Fibroblast of the conjunctiva (primary cell): ENCODE measurements at regions not wholly inside any gene's neighbourhood (a gene's known extent, or its start where the extent isn't known, plus 50 kb on each side); places are given as distances from the start of the nearest gene placed in this dataset.

Experiments used
- DNase-seq: peaks from one replicate; pipeline ENCODE4 v3.0.0-alpha.2; 2010; ENCODE audit warnings: low read depth

DNA sequence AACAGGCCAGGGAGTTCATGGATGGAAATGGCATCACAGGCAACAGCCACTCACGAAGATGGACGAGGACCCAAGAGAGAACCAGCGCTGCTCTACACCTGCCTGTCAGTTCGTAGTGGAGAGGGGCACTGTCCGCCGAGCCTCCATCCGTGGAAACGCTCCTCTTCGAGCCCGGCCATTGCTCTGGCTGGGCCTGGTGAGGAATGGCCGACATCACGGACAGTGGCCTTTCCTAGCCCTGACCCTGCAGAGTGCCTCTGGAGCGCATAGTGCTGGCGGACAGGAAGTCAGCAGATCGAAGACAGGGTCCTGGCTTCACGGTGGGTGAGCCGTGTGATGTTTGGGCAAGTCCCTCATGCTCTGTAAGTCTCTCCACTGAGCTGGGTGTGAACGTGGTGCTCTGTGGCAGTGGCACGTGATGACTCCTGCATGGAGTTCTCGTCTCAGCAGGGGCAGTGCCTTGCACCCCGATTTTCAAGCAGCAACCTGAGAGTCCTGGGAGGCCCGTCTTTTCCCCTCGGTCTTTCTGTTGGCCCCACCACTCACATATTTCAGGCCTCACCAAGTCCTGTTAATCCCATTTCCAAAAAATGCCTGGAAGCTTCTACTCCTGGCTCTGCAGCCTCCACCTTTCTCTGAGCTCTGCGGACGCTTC is 214.4 kb downstream of the ERMARD start:
- no peak for DNase-seq

DNA sequence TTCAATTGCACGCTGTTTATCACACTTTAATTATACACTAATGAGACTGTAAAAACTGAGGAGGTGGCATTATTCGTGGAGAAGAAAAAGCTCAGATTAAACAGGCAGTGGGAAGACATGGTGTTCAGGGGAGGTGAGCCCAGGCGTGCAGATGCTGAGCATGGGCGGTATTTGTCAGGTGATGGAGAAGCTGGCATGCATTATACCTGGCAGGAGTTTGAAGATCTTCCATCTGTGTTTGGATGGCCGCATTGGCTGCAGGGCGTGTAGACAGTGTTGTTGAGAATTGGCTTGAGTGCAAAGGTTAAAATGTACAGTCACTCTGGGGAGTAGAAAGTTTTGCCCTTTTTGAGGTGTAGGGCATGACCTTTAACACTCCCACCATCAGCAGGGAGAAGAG is 213.8 kb downstream of the ERMARD start:
- DNase-seq = no peak

DNA sequence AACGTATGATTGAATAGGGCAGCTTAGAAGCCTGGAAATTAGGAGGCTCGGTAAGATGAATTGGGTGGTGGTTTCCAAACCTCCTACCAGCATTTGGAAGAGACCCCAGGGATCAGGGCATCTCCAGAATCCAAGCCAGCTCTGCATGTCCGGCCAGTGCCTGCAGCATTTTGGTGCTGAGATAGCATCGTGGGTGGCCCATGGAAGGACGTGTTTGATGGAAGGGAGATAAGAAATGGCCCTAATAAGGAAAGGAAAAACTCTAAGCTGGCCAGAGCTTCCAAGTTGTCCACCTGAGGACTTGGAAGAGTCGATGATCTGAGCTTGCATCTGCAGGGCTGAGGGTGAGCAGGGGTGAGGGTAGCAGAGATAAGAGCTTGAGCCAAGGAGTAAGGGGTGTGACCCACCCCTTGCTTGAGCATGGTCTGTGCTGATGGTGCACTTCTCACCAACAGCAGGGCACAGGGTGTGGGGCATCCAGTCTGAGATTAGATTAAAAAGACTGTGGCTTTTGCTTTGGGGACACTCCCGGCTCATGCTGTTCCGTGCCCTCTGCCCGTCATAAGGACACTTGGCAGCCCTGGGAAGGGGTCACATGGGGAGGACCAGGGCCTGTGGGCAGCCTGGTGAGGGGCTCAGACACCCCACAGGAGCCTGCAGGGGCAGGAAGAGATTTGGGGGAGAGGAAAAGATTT is 213.2 kb downstream of the ERMARD start:
- no peak for DNase-seq

DNA sequence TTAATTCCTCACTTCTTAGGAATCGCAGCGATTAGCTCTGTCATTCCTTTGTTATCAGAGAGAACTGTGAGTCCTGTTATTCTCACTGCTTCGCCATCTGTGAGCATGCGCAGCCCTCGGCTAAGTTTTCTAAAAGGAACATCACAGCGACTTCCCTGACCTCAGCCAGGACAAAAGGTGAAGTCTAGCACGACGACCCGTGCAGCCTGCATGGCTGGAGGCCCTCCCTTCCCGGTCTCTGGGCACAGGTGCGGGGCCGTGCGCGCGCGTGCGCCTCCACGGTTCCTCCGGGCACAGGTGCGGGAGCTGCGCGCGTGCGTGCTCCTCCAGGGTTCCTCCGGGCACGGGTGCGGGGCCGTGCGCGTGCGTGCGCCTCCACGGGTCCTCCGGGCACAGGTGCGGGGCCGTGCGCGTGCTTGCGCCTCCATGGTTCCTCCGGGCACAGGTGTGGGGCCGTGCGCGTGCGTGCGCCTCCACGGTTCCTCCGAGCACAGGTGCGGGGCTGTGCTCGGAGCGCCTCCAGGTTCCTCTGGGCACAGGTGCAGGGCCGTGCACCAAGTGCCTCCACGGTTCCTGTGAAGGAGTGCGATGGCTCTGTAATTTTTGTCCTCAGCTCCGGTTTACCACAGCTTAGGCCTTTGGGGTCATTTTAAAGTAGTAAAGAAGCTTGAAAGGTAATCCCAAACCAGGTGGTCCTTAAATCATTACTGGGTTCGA is 212.3 kb downstream of the ERMARD start:
- no peak for DNase-seq

DNA sequence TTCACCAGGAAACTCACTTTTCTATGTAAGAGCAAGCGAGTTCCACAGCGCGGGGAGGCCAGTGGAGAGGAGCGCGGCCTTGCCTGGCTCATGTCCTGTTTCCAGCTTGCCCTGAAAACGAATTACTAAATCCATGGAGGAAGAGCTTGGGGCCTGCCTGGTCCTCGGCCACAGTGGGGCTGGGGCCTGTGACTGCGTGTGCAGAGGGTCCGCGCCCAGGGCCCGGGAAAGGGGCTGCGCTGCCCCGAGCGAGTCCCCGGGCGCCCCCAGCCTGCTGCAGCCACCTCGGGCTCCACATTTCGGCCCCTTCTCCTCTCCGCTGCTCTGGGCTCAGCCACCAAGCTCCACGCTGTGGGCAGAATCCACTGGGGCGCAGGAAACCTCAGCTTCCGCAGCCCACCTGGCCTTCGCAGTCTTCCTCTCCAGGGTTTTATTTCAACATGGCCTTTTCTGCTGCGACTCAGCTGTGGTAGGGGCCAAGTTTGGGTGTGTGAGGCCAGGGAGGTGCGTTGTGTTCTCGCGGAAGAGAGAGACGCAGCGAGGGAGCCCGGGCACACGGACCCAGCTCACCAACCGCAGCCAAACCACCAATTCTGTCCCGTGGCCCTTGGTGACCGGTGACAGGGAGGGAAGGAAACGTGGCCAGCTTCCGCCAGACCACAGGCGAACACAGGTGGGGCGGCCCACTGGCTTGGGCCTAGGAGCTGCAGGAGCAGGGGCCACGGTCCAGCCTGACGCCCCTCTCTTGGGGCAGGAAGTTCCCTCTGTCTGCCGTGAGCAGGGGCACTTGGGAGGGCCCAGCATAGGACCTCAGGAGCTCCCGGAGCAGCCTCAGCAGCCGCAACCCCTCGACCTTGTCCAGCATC is 211.4 kb downstream of the ERMARD start:
- no peak for DNase-seq

DNA sequence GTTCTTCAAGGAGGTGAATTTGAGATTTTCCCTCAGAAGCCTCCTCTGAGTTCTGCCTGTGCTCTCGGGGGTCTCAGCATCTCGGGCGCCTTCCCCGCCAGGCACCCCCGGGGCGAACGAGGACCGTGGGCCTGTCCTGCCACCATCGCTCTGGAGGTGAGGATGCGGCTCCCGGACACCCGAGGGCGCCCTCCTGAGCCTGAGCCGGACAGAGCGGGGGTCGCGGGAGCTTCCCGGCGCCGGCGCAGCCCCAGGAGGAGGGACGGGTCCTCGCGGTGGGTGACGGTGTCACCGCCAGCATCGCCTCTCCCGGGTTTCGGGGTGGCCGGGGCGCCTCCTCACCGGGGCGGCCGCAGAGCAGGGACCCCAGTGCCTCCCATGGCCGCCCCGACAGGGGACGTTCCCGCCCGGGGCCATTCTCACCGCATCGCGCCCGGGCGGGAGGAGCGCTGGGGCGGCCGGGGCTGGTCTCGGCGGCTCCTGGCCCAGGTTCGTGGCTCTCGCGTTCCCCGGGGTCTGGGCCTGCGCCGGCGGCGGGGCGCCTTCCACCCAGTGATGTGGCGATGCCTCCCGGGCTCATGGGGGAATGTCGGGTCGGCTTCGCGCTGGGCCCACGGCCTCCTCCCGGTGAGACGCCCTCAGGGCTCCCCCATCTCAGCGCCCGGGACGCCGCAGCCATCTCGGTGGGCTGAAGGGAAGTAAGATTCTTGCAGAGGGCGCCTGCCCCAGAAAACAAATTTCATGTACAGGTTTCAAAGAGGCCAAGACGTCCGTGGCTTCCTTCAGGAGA is 210.5 kb downstream of the ERMARD start:
- DNase-seq = no peak

DNA sequence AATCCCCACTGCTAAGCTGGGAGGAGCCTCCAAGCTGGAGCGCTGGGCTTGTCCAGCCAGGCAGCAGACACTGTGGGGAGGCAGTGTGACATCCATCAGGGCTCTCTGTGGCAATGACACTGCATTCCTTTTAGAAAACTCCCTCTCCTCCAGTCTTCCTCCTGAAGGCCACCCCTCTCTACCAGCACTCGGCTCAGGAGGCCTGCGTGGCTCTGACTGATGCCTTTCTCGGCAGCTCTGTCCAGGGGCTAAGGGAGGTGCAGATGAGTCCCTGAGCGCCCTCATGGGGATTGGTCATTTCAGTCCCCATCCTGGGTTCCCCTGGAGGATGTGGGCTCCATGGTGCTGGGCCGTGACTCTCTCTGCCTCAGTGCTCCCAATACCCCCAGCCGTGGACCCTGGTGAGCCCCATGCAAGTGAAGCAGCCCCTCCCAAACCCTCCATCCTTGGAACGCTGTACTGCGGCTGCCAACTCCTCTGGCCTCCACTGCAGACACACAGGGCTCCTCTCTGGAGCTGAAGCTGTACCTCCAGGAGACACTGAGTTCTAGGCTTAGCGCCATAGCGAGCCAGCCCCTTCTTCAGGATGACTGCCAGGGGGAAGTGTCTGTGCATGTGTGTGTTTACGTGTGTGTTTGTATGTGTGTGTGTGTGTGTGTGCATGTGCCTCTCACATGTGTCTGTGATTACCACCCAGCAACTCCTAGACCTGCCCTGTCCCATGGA is 209.6 kb downstream of the ERMARD start:
- no peak for DNase-seq

DNA sequence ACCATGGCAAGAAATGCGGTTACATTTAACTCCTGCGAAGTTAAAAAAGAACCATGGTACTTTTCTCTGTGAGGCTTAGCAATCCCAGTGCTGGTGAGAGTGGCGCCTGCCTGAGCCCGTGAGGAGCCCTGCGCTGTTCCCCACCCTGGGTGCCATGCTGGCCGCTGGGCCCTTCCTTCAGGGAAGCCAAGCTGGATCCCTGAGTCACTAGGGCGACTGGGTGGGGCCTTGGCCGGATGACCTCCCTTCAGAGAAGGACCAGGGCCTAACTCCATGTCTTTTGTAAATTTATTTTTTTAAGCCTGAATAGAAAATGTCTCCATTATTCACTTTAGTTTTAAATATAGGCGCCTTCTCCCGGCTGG is 209.1 kb downstream of the ERMARD start:
- DNase-seq = no peak

DNA sequence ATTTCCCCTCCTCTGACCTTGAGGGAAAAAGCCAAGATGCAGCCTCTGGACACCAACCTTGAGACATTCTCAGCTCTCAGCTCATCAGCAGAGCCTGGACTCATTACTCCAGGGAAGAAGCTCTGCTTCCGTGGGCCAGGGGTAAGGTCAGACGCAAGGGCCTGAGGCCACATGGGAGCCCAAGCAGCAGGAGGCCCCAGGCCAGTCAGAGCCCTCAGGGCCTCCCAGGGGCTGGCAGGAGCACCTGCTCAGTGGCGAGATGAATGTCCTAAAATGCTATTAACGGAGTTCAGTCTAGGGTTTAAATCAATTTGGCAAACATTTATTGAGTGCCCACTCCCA is 208.6 kb downstream of the ERMARD start:
- DNase-seq = no peak

DNA sequence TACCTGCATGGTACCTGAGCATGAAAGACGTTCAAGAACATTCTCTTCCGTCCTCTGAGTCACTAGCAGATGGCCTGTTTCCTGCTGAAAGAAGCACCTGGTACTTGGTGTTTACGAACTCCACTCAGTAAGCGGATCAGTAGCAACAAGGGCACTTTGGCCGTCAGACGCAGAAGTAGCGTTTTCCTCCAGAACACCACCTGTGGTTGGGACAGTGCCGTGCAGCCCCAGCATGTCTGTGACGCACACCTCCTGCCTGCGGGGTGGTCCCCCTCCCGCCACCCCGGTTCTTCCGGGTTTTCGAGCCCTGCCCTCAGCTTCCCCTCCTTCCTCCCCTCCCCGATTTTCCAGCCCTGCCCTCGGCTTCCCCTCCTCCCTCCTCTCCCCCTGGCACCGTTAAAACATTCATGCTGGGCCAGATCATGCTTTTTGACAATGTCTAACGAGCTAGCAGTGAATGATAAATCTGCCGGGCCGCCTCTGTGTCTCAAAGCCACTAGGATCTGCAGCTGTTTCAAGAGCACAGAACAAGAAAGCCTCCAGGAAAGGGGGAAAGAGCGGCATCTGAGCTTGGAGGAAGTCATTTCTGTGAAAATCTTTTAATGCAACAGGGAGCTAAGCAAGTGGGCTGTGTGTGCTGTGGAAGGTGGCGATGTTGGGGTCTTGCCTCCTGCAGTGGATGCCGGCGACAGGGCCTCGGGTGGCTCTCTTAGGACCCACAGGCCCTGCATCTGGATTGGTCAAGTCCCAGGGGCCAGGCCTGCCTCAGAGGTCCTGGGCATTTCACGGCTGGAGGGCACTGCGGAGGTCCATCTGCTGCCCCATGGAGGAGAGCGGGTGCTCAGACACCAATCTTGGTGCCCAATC is 207.9 kb downstream of the ERMARD start:
- DNase-seq = no peak

DNA sequence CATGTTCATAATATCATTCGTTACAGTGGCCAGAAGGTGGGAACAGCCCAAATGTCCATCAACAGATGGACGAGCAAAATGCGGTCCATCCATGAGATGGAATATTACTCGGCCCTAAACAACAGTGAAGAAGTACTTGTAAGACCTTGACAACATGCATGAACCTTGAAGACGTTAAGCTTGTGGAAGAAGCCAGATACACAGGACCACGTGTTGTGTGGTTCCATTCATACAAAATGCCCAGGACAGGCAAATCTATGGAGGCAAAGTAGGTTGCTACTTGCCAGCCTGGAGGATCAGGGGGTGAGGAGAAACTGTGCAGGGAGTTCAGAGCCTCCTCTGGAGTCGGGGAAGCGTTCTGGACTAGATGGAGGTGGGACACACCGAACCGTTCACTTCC is 207.1 kb downstream of the ERMARD start:
- no peak for DNase-seq

DNA sequence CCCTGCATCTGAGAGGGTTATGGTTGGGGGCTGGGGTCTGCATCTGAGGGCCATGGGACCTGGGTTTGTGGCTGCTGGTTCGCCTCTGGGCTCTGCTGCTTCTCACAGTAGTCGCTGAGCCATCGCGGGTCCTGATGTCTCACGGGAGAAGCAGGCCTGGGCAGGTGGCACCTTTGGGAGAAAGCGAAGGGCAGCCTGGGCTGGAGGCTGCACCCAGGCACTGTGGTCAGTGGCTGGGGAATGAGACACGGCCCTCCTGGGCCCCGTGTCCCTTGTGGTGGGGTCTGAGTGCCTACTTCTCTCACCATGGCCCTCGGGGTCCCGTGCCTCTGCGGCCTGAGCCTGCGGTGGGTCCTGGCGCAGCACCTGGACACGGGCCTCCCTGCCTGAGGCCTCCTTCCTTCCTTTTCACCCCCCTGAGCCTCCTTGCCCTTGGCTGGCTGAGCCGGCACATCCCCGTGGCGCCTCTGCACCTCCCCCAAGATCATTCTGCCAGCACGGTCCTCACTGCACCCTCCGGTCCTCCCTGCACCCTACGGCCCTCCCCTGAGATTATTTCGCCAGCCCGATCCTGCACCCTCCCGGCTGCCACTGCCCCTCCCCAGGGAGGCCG is 206.0 kb downstream of the ERMARD start:
- DNase-seq = no peak

DNA sequence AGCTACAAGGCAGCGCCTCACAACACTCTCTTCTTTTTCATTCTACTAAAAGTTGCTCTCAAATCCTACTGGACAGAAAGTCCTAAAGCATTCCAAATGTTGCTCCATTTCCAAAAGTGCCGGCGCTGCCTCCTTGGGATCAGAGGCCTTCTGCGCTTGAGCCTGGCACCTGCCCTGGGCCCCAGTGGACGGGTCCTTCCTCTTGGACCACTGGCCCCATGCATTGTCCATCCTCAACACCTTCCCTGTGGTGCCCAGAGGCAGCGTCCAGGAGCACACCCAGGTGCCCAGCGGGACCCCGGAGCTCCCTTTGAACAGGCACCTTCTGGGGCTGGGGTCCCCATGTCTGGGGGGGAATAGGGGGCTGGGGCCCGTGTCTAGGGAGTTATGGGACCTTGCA is 205.2 kb downstream of the ERMARD start:
- DNase-seq = no peak

DNA sequence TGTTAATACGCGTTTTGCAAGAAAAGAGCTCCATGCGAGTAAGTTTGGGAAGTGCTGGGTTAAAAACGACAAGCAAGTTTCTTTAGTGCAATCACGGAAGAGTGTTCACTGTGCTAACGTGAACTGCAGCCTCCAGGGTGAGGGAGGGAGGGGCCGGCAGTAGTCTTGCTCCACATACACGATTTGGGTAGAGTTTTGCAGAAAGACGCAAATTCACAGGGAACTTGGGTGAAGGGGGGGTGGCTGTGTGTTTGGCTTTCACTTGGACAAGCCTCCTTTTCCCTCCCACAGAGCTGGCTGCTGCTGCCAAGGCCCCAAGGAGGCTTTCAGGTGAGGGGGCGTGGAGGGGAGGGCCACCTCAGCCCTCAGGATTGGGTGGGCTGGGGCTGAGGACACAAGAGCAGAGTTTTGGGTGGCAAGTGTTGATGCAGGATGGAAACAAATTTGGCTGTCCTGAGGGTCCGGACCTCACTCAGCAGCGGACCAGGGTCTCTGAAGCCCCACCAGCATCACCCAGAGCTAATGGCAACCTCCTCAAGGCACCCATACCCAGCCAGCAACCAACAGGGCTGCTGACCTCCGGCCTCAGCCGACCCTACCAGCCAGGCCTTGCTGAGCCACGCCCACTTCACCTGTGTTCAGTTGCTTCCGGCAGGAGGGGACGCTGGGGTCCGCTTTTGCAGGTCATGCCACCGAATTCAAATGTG is 204.5 kb downstream of the ERMARD start:
- no peak for DNase-seq

DNA sequence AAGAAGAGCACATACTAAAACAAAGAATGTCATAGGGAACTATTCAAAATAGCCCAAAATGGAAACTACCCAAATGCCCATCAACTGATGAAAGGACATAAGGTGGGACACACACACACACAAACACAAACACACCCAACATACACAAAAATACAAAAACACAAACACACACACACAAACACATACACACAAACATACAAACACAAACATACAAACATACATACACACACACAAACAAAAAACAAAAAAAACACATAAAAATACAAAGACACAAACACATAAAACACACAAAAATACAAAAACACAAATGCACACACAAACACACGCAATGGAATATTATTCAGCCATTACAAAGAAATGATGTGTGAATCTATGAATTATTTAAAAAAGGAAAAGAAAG is 203.6 kb downstream of the ERMARD start:
- no peak for DNase-seq

DNA sequence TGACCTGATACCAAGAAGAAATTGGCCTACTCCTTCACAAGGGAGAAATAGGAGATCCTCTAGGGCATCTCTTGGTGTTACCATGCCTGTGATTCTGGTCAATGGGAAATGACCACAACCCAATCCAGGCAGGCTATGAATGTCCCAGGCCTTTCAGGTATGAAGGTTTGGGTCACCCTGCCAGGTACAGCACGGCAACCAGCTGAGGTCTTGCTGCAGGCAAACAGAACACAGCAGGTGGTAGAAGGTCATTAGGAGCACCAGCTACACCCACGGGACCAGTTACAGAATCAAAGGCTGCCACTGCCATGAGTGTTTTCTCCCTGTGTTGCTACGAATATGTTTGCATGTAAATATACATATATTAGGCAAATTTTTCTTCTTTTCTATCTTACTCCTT is 202.3 kb downstream of the ERMARD start:
- DNase-seq = no peak

DNA sequence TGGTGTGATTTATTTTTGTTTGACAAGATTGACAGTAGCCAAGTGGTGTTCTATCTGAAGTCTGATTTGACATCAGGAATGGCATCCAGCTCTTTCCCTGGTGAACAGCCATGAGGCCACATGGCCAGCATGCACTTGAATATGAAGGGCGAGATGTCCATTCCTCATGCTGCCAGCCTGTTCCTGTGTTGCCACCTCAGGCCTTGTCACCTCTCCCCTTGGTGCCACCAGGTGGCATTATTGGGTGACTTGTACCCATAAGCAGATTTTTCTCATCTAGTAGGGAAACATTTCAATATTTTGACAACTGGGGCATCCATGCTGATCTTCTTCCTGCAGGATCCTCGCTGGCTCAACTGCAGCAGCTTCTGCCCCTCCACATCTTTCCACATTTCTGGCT is 199.1 kb downstream of the ERMARD start:
- no peak for DNase-seq

DNA sequence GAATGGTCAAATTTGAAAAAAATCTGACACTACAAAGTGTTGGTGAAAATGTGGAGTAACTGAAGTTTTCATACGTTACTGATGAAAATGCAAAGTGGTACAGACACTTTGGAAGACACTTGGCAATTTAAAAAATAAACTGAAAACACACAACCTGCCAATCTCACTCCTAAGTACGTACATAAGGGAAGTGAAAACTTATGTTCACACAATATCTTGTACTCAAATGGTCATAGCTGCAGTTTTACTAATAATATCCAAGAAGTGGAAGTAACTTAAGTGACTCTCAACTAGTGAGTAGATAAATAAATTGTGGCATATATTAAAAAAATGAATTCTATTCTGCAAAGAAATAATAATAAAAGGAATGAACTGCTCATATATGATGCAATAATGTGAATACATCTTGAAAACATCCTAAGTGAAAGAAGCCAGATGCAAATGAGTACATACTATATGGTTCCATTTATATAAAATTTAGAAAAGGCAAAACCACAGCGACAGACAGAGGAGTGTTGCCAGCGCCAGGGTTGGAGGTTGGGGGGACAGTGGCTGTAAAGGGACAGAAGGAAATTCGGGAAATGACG is 198.2 kb downstream of the ERMARD start:
- DNase-seq = no peak

DNA sequence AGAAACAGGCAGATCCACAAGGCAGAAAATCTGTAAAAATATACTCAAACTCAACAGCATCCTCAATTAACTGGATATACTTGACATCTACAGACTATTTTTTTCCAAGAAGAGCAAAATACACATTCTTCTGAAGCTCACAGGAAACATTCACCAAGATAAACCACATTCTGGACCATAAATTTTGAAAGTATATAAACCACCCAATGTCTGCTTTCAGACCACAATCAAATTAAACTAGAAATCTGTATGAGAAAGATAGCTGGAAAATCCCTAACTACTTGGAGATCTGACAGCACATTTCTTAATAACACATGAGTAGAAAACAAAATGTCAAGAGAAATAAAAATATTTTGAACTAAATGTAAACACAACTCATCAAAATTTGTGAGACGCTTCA is 195.5 kb downstream of the ERMARD start:
- DNase-seq = no peak
